AG10803 (cell line): ENCODE measurements at regions not wholly inside any gene's neighbourhood (a gene's known extent, or its start where the extent isn't known, plus 50 kb on each side); places are given as distances from the start of the nearest gene placed in this dataset.

Experiments
- DNase-seq: peaks from one replicate; pipeline ENCODE4 v3.0.0; 2010; ENCODE audit warnings: low read depth
- H3K4me3 ChIP-seq: 2 replicates; pipeline ENCODE4 v1.5.1; 2011; ENCODE audit warnings: mild to moderate bottlenecking, low read length, control low read depth
- TF ChIP-seq, protein P1 (sequence below): conservative IDR thresholded peaks from 2 replicates; pipeline ENCODE4 v1.5.1; 2011; ENCODE audit warnings: mild to moderate bottlenecking, low read length, control low read depth, inconsistent platforms

- no peak overlapping the region for H3K4me3 ChIP-seq
- TF ChIP-seq, protein P1, sequence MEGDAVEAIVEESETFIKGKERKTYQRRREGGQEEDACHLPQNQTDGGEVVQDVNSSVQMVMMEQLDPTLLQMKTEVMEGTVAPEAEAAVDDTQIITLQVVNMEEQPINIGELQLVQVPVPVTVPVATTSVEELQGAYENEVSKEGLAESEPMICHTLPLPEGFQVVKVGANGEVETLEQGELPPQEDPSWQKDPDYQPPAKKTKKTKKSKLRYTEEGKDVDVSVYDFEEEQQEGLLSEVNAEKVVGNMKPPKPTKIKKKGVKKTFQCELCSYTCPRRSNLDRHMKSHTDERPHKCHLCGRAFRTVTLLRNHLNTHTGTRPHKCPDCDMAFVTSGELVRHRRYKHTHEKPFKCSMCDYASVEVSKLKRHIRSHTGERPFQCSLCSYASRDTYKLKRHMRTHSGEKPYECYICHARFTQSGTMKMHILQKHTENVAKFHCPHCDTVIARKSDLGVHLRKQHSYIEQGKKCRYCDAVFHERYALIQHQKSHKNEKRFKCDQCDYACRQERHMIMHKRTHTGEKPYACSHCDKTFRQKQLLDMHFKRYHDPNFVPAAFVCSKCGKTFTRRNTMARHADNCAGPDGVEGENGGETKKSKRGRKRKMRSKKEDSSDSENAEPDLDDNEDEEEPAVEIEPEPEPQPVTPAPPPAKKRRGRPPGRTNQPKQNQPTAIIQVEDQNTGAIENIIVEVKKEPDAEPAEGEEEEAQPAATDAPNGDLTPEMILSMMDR, result no peak
- DNase-seq, result no peak
These were observed 947.9 kb upstream of the CHORDC1 start for GRCh38 chr11:91170711-91171110.

GRCh38 chr11:91164452-91164822, 941.6 kb upstream of the CHORDC1 start:
- TF ChIP-seq, protein P1, result no peak
- H3K4me3 ChIP-seq, result no peak overlapping the region
- DNase-seq, result no peak

DNA sequence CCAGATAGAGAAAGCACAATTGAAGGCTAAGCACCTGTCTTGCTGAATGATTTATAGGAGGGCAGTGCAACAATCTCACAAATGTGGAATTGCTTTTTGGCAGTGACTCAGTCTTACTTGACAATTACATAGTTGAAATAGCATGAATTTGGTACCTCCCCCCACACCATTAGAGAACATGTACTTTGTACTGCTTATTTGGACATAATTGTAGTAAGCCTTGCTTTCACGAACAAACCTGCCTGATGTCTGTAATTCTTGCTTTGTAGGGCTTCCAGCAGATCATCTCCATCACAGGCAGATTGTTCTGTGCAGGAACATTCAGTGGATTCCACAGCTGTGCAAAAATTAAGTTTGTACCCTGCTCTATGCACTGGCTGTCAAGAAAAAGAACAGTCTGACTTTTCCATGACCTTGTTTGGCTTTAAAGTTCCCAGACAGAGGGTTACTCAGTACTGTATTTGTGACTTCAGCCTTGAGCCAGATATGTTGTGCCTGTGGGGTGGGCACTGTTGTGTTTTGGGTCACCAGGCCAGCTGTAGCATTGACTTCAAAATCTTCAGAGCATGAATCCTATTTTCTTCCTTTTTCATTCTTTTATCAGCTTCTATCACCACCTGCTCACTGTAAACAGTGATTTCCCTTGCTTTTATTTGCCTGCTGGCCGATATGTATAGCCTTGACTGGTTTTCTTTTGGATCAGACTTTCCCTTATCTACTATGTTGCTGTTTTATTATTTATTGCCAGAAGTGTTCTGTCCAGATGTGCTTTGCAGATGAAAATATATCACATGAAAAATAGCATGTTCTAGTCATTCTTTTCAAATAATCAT, 941.0 kb upstream of the CHORDC1 start:
- H3K4me3 ChIP-seq, result no peak overlapping the region
- TF ChIP-seq, protein P1, result no peak
- DNase-seq, result no peak

GRCh38 chr11:91160661-91161060, 937.8 kb upstream of the CHORDC1 start:
- TF ChIP-seq, protein P1, result no peak
- no peak overlapping the region for H3K4me3 ChIP-seq
- DNase-seq, result no peak

DNA sequence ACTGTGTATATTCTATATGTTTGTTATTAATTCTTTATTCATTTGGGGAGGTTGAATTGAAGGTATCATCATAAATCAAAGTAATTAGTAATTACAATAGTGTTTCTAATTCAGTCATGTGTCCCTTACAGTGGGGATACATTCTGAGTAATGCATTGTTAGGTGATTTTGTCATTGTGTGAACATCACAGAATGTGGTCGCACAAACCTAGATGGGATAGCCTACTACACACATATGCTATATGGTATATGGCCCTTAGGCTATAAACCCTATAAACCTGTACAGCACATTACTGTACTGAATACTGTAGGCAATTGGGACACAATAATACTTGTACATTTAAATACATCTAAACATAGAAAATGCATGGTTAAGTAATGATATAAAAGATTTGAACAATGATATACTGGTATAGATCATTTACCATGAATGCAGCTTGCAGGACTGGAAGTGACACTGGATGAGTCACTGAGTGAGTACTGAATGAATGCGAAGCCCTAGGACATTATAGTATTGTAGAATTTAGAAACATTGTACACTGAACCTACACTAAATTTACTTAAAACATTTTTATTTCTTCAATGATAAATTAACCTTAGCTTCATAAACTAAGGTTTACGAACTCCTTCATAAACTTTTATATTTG, 936.2 kb upstream of the CHORDC1 start:
- H3K4me3 ChIP-seq, result no peak overlapping the region
- DNase-seq, result no peak
- TF ChIP-seq, protein P1, result no peak

GRCh38 chr11:91158297-91158696, 935.4 kb upstream of the CHORDC1 start:
- TF ChIP-seq, protein P1, result no peak
- no peak overlapping the region for H3K4me3 ChIP-seq
- no peak for DNase-seq

DNA sequence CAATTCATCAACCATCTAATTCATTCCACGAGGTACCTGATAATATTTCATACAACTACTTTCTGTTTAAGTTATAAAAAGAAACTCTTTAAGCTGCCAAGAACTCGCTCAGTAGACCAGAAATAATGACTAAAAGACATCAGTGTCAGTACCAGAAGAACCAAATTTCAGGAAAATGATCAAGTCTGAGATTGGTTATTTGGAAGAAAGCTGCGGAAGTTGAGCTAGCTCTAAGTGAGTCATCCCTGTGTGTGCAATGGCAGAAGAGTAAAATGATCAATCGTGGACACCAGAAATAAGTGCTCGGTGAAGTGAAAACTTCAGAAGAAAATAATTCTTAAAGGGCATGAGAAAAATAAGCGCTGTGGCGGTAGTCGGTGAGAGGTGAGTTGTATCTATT, 933.2 kb upstream of the CHORDC1 start:
- no peak overlapping the region for H3K4me3 ChIP-seq
- TF ChIP-seq, protein P1, result no peak
- DNase-seq, result no peak
